LHCN-M2 (cell line): ENCODE measurements at regions not wholly inside any gene's neighbourhood (a gene's known extent, or its start where the extent isn't known, plus 50 kb on each side); places are given as distances from the start of the nearest gene placed in this dataset.

Experiments
- DNase-seq: peaks from one replicate; pipeline ENCODE4 v3.0.0-alpha.2; 2012; ENCODE audit warnings: low read depth

DNA sequence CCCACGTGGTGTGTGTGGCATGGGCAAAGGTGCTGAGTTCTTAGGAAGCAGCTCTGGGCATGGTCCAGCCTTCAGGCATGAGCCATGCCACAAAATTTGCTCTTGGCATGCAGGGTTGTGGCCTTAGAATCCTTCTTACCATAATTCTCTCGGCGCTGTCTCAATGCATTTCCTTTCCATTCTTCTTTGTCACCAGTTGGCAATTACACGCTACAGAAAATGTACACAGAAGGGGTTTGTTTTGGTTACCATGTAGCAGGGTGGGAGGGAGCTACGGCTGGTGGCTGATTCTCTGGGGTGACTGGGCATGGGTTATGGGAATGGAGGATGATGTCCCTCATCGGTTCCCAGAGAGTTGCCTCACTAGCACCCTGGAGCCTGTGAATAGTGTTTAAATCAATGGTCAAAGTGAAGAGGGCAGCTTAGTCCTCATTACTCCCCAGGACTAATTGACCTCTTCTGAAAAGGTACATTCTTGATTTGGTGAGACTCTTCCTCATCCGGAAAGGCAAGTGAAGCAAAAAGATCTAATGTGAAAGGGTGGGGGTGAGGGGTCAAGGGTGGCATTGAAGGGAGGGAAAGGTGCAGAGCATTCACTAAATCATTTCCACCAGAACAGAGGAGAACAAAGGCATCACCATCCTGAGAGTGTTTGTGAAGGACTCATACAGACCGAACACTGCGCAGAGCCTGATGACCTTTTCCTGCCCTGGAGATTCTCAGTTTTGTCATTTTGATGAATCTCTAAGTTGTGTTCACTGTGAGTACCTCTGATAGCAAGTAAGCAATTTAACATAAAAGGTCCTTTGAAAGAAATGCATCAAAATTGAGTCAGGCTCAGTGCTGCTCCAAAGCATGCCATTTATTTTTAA, 199.8 kb upstream of the SFRP2 start:
- DNase-seq = peak; percentile 61

DNA sequence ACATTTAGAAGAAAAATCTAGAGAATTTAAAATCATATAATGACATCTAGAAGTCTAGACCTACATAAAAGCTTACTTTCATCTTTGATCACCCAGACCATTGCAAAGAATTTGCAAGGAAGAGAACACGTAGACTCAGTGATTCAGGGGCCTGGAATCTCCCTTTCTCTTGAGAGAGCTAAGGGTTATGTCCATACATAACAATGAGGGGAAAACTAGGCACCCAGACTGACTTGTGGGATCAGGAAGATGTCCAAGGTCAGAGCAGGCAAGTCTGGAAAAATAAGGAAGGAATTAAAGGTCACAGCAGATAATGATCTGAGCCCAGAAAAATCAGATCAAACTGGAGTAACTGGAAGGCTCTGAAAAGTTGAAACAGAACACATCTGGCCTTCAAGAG, 198.4 kb upstream of the SFRP2 start:
- peak; percentile 80 for DNase-seq

- DNase-seq = no peak
Measured at GRCh38 chr4:153976954-153977353, 188.1 kb upstream of the SFRP2 start.

GRCh38 chr4:153974452-153974851, 185.6 kb upstream of the SFRP2 start:
- DNase-seq = no peak

DNA sequence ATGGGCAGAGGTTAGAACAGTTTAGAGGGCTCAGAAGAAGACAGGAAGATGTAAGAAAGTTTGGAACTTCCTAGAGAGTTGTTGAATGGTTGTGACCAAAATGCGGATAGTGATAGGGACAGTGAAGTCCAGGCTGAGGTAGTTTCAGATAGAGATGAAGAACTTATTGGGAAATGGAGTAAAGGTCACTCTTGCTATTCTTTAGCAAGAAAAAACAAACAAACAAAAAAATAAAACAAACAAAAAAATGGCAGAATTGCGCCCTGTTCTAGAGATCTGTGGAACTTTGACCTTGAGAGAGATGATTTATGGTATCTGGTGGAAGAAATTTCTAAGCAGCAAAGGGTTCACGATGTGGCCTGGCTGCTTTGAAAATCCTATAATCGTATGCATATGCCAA, 185.1 kb upstream of the SFRP2 start:
- no peak for DNase-seq

DNA sequence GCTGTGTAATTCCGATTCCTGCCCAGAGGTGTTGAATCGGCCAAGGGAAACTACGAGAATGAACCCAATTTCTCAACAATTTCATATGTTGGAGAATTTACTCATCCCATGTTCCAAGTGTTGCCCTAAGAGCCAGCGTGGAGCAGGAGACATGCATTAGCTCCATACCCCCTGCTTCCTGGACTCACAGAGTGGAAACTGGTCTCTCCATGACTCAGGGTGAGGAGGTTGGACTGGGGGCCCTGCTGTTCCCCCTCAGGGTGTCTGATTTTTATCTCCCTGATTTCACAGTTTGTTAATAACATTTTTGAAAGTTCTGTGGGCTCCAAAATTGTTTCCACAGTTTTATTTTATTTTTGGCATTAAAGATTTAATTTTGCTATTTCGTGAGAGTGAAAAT, 183.0 kb upstream of the SFRP2 start:
- DNase-seq = no peak

DNA sequence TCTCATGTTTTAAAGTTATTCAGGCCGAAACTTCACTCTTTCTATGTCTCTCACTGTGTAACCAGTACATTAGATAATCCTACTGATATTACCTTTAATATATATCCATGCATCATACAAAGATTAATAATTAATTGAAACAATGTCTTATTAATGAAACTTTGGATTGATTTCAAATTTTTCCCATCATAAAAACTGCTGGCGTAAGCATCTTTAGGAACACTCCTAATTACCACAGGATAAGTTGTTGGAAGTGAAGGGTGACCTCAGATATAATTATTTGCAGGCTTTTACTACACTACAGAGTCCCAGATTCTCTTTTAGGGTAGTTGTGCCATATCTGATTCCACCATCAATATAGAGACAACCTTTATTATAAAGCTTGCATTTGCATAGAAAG, 181.3 kb upstream of the SFRP2 start:
- no peak for DNase-seq

GRCh38 chr4:153969542-153969941, 180.7 kb upstream of the SFRP2 start:
- DNase-seq = no peak

GRCh38 chr4:153966641-153967040, 177.8 kb upstream of the SFRP2 start:
- DNase-seq = no peak

GRCh38 chr4:153963216-153963615, 174.3 kb upstream of the SFRP2 start:
- no peak for DNase-seq

GRCh38 chr4:153962311-153963039, 173.6 kb upstream of the SFRP2 start:
- no peak for DNase-seq

GRCh38 chr4:153955327-153955726, 166.4 kb upstream of the SFRP2 start:
- DNase-seq = no peak

- DNase-seq = no peak
Measured at GRCh38 chr4:153954654-153955053, 165.8 kb upstream of the SFRP2 start.

GRCh38 chr4:153950100-153950979, 161.5 kb upstream of the SFRP2 start:
- DNase-seq = no peak

- no peak for DNase-seq
Measured at GRCh38 chr4:153948041-153948440, 159.2 kb upstream of the SFRP2 start.

DNA sequence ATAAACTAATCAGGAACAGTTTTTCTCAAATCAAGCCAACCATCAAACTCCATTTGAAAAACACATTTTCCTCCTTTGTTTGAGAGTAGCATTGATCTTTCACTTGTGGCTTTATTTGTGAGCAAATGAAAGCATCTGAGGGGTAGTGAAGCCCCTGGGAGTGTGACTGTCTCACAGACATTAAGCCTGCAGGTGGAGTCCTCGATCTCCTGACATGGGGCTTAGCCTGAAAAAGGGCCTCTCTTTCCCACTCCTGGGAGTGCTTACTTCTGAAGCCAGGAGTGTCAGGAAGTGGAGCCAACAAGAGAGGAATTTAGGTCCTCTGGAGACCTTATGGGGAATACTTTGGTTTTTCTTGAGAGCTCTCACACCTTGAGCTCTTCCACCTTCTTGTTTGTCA, 158.2 kb upstream of the SFRP2 start:
- DNase-seq = no peak

DNA sequence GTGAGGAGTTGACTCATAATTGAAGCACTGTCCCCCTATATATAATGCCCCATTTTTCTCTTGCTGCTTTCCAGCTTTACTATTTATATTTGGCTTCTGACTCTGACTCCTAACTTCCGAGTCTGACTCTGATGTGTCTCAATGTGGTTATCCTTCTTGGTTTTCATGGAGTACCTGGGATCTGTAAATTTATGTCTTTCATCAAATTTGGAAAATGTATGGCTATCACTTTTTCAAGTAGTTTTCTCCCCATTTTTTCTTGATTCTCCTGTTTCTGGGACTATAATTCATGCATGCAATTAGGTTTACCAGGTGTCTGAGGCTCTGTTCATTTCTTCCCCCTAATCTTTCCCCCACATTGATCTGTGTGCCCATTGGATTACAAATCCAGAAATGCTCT, 156.8 kb upstream of the SFRP2 start:
- DNase-seq = no peak

DNA sequence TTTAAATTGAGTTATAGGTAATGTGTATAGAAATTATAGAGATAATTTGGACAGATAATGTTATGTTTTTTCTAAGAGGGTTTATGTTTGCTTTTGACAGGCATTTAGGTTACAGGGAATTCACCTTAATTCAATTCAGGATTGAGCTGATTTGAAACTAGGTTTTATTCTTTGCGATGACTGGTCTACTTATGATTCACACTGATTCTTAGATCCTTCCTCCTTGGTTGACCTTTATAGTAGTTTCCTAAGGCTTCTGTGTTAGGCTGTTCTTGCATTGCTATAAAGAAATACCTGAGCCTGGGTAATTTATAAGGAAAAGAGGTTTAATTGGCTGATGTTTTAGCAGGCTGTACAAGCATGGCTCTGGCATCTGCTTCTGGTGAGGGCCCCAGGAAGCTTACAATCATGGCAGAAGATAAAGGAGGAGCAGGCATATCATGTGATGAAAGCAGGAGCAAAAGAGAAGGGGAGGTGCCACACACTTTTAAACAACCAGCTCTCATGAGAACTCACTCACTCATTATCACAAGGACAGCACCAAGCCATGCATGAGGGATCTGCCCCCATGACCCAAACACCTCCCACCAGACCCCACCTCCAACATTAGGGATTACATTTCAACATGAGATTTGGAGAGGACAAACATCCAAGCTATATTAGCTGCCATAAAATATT, 155.0 kb upstream of the SFRP2 start:
- no peak for DNase-seq

DNA sequence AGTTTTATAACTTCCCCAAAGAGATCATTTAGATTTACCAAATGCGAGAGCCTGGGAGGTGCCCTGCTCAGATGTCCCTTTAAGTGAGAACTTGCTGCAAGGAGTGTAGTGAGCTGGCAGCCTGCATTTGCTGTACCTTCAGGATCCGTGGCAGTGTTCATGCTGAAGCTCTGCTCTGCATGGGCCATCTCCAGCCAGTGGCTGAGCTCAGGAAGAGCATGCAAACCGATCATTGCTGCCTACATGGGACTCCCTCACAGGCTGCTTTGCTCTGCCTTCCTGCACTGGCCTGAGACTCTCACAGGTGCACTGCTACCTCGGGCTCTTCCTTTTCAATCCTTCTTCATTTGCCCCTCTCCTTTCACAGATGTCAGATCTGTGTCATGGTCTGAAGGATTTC, 152.0 kb upstream of the SFRP2 start:
- no peak for DNase-seq

DNA sequence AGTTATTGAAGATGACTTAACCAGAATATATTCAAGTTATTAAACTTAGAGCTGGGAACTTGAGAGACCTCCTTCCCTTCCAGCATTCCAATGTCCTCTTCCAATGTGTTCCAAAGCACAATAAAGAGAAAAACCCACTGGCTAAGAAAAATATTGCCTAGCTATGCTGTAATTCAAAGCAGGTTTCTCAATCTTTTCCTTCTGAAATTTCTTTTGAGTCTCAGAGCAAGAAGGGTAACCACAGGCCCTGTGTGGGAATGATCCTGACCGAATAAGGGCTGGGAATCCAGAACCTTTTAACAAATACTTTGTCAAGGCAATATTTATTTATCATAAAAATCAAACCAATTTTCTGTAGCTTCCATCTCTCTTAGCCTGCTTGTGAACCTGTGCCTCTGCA, 150.7 kb upstream of the SFRP2 start:
- DNase-seq = no peak

DNA sequence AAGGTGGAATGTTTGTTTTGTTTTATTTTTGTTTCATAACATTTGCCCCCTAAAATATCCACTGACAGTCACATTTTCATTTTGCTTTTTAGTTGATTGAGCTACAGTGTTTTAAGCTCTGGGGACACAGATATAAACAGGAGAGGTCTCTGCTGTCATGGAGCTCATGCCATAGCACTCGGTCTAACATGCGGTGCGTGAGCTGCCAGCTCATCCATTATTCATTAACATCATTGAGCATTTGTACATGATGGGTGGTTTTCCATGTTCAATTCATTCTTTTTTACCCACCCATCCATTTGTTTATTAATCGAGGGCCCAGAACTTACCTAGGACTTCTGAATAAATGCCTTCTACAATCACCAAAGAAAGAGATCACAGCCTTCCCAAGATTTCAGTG, 150.1 kb upstream of the SFRP2 start:
- no peak for DNase-seq

DNA sequence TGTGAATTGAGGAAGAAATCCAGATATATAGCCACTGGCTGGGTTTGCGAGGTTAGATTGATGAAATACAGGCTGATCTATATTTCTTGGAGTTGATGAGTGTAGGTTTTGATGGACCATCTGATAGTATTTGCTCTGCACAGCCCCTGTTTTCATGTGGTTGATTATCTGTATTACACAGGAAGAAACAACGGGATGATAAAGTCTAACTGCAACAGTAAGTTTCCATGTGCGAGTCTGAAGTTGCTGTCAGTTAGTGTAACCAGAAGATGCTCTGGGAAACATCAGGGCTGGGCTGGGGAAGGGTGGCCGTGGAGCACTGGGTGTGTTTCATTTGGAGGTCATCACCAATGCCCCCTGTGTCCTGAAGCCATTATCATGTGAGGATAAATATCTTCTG, 148.4 kb upstream of the SFRP2 start:
- no peak for DNase-seq
